Smooth muscle cell (in vitro differentiated cells): ENCODE measurements at regions not wholly inside any gene's neighbourhood (a gene's known extent, or its start where the extent isn't known, plus 50 kb on each side); places are given as distances from the start of the nearest gene placed in this dataset.
"Not testable (repeated sequence)": the region's sequence is repeated elsewhere in the genome, so short reads cannot be mapped to it uniquely, and the experiment has no call there.

Source experiments
- DNase-seq: peaks from one replicate; lab custom pipeline; 2025; ENCODE audit not compliant: unreplicated experiment; lab: John Stamatoyannopoulos, UW
- H2AFZ ChIP-seq: fragments of 200-600 bp; sonication (generic); 2 replicates; pipeline ENCODE4 v1.6.0; 2016; ENCODE audit warnings: antibody characterized with exemption, low read depth, mild to moderate bottlenecking
- H3F3A ChIP-seq: fragments of 200-600 bp; sonication (generic); 2 replicates; pipeline ENCODE4 v1.6.0; 2017; ENCODE audit warnings: antibody characterized with exemption, low read depth
- H3K27ac ChIP-seq: fragments of 200-600 bp; sonication (generic); 2 replicates; pipeline ENCODE4 v1.5.1; 2016; ENCODE audit warnings: low read depth, mild to moderate bottlenecking
- H3K27me3 ChIP-seq: fragments of 200-600 bp; sonication (generic); 2 replicates; pipeline ENCODE4 v1.6.1; 2016; ENCODE audit warnings: low read depth, mild to moderate bottlenecking
- H3K36me3 ChIP-seq: fragments of 200-600 bp; sonication (generic); 2 replicates; pipeline ENCODE4 v1.5.1; 2016; ENCODE audit warnings: low read depth
- H3K4me1 ChIP-seq: fragments of 200-600 bp; sonication (generic); 2 replicates; pipeline ENCODE4 v1.5.1; 2016; ENCODE audit warnings: low read depth
- H3K4me2 ChIP-seq: fragments of 200-600 bp; sonication (generic); 2 replicates; pipeline ENCODE4 v1.6.0; 2016; ENCODE audit warnings: mild to moderate bottlenecking
- H3K4me3 ChIP-seq: fragments of 200-600 bp; sonication (generic); 2 replicates; pipeline ENCODE4 v1.5.1; 2016; ENCODE audit warnings: mild to moderate bottlenecking
- H3K79me2 ChIP-seq: fragments of 200-600 bp; sonication (generic); 2 replicates; pipeline ENCODE4 v1.6.0; 2016; ENCODE audit warnings: low read depth, mild to moderate bottlenecking
- H3K9ac ChIP-seq: fragments of 200-600 bp; sonication (generic); 2 replicates; pipeline ENCODE4 v1.6.0; 2016; ENCODE audit warnings: low read depth
- H3K9me3 ChIP-seq: fragments of 200-600 bp; sonication (generic); replicated peaks from 2 replicates; pipeline ENCODE4 v1.5.1; 2016; ENCODE audit warnings: low read depth
- H4K20me1 ChIP-seq: fragments of 200-600 bp; sonication (generic); 2 replicates; pipeline ENCODE4 v1.6.0; 2016; ENCODE audit warnings: low read depth
- WGBS: methylation state at CpG from one replicate; pipeline ENCODE4 v1.1.7; 2016; ENCODE audit warnings: low lambda C conversion rate; 5-methylcytosine and 5-hydroxymethylcytosine counted together
- TF ChIP-seq, protein P1 (sequence below): fragments of 200-600 bp; sonication (generic); IDR thresholded peaks from 2 replicates; pipeline ENCODE4 v1.5.1; 2017; ENCODE audit warnings: borderline replicate concordance, mild to moderate bottlenecking, antibody characterized with exemption; ENCODE audit not compliant: insufficient read depth, poor library complexity, severe bottlenecking

DNA sequence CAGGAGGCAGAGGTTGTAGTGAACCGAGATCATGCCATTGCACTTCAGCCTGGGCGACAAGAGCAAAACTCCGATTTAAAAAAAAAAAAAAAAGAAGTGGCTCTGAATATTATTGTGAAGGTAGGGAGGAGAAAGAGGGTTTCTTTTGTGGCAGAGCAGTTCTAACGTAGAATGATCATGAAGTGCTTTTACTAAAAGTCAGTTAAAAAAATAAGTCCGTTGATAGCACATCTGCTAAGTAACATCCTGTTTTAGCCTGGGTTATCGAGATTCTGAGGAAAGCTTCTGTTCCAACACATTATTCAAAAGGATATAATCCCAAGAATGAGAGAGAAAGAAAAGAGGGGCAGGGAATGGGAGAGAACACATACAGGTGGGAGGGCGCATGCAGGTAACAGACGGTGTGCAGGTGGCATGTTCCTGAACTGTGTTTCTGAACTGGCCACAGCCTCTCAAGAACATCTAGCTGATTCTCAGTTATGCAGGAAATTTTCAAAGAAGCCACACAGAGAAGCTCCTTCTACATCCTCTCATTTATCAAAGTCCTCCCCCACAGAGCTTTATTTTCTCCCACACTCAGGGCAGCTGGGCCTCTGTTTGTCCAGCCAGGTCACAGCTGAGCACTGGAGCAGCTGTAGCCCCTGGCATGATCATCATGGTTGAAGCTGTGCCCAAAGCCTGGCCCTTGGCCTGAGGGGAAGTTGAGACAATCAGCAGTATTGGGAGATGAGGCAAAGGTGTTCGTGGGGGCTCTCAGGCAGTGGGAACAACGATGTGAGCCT lies 342.3 kb downstream of the ZNF674 start:
- no peak overlapping the region for H3K9ac ChIP-seq
- no peak for DNase-seq

GRCh38 chrX:46200413-46200812 lies 344.8 kb downstream of the ZNF674 start:
- H3K9me3 ChIP-seq = no peaks in the 10 kb centered on the region
- 79% methylated on average over 1 of the region's 1 CpG for WGBS

More for the DNA sequence above, 342.3 kb downstream of the ZNF674 start:
- 80% methylated on average over 10 of the region's 10 CpGs for WGBS
- Histone ChIP-seq H3K27me3 (no peaks in the 10 kb centered on the region), H3K9me3 (no peaks in the 10 kb centered on the region), H3F3A (no peaks in the 10 kb centered on the region), H3K4me3 (no peak overlapping the region), H3K4me2 (no peak overlapping the region), H2AFZ (no peak overlapping the region), H4K20me1 (no peaks in the 10 kb centered on the region), H3K4me1 (no peaks in the 10 kb centered on the region), H3K36me3 (no peaks in the 10 kb centered on the region), H3K27ac (no peak overlapping the region), H3K79me2 (no peaks in the 10 kb centered on the region)
- TF ChIP-seq, protein P1, sequence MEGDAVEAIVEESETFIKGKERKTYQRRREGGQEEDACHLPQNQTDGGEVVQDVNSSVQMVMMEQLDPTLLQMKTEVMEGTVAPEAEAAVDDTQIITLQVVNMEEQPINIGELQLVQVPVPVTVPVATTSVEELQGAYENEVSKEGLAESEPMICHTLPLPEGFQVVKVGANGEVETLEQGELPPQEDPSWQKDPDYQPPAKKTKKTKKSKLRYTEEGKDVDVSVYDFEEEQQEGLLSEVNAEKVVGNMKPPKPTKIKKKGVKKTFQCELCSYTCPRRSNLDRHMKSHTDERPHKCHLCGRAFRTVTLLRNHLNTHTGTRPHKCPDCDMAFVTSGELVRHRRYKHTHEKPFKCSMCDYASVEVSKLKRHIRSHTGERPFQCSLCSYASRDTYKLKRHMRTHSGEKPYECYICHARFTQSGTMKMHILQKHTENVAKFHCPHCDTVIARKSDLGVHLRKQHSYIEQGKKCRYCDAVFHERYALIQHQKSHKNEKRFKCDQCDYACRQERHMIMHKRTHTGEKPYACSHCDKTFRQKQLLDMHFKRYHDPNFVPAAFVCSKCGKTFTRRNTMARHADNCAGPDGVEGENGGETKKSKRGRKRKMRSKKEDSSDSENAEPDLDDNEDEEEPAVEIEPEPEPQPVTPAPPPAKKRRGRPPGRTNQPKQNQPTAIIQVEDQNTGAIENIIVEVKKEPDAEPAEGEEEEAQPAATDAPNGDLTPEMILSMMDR = no peak

DNA sequence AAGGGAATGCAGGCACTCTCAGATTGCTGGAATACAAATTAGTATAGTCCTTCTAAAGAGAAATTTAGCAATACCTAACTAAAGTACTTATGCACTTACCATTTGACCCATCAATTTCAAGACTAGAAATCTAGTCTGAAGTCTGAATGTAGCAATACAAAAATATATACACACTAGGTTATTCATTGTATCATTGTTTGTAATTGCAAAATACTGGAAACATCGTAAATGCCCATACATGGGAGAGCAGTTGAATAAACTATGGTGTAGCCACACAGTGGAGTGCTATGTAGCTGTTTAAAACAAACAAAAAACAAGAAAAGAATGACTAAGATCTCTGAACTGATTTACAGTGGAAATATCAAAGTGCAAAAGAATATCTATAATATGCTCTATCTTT lies 346.4 kb downstream of the ZNF674 start:
- H3K4me3 ChIP-seq = no peak overlapping the region
- no peak overlapping the region for H3K4me2 ChIP-seq
- no peaks in the 10 kb centered on the region for H3K36me3 ChIP-seq
- H3F3A ChIP-seq = no peaks in the 10 kb centered on the region
- TF ChIP-seq, protein P1 = no peak
- DNase-seq = no peak
- H4K20me1 ChIP-seq = no peaks in the 10 kb centered on the region
- H3K79me2 ChIP-seq = no peaks in the 10 kb centered on the region
- WGBS = 56% methylated on average over 1 of the region's 1 CpG
- H3K4me1 ChIP-seq = no peaks in the 10 kb centered on the region
- no peak overlapping the region for H3K27ac ChIP-seq
- no peaks in the 10 kb centered on the region for H3K9me3 ChIP-seq
- no peak overlapping the region for H3K9ac ChIP-seq
- H3K27me3 ChIP-seq = no peaks in the 10 kb centered on the region
- H2AFZ ChIP-seq = no peak overlapping the region

More at GRCh38 chrX:46200413-46200812, 344.8 kb downstream of the ZNF674 start:
- no peaks in the 10 kb centered on the region for H3K79me2 ChIP-seq
- TF ChIP-seq, protein P1 = no peak
- H3K4me3 ChIP-seq = no peak overlapping the region
- H3F3A ChIP-seq = no peaks in the 10 kb centered on the region
- H2AFZ ChIP-seq = no peak overlapping the region
- H3K36me3 ChIP-seq = no peaks in the 10 kb centered on the region
- H3K9ac ChIP-seq = no peak overlapping the region
- H3K4me2 ChIP-seq = no peak overlapping the region
- H4K20me1 ChIP-seq = no peaks in the 10 kb centered on the region
- H3K4me1 ChIP-seq = no peaks in the 10 kb centered on the region
- H3K27ac ChIP-seq = no peak overlapping the region
- H3K27me3 ChIP-seq = no peaks in the 10 kb centered on the region
- DNase-seq = no peak

DNA sequence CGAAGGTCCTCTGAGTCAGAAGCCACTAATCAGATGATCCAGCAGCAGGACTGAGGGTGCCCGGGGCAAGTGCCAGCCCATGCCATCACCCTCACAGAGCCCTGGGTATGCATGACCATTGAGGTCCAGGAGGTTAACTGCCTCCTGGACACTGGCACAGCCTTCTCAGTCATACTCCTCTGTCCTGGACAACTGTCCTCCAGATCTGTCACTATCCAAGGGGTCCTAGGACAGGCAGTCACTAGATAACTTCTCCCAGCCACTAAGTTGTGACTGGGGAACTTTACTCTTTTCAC lies 358.5 kb downstream of the ZNF674 start:
- H3K27me3 ChIP-seq, H3K36me3 ChIP-seq, H3K9me3 ChIP-seq, DNase-seq, H3K4me3 ChIP-seq, H3K9ac ChIP-seq, H2AFZ ChIP-seq, H4K20me1 ChIP-seq, H3K79me2 ChIP-seq, H3K27ac ChIP-seq, H3K4me2 ChIP-seq, H3F3A ChIP-seq, H3K4me1 ChIP-seq: not testable (repeated sequence)
- 84% methylated on average over 2 of the region's 2 CpGs for WGBS
